Osteoblast (primary cell): ENCODE measurements at regions not wholly inside any gene's neighbourhood (a gene's known extent, or its start where the extent isn't known, plus 50 kb on each side); places are given as distances from the start of the nearest gene placed in this dataset.

Experiments used
- DNase-seq: peaks from one replicate; pipeline ENCODE4 v3.0.0; 2011; ENCODE audit warnings: low spot score, mixed read lengths; ENCODE audit not compliant: insufficient read length; ENCODE audit errors: missing footprints
- H2AFZ ChIP-seq: 2 replicates; pipeline ENCODE4 v1.6.0; 2011; ENCODE audit warnings: mild to moderate bottlenecking, low read length
- H3K27ac ChIP-seq: 2 replicates; pipeline ENCODE4 v1.5.1; 2011; ENCODE audit warnings: mild to moderate bottlenecking, low read depth, low read length, moderate library complexity
- H3K27me3 ChIP-seq: 2 replicates; pipeline ENCODE4 v1.6.0; 2012; ENCODE audit warnings: mild to moderate bottlenecking, control low read depth, inconsistent platforms, low read length, moderate library complexity; ENCODE audit not compliant: insufficient read depth
- H3K36me3 ChIP-seq: 2 replicates; pipeline ENCODE4 v1.5.1; 2011; ENCODE audit warnings: mild to moderate bottlenecking, low read length, control low read depth, moderate library complexity; ENCODE audit not compliant: insufficient read depth
- H3K4me1 ChIP-seq: 2 replicates; pipeline ENCODE4 v1.5.1; 2011; ENCODE audit warnings: mild to moderate bottlenecking, low read length, control low read depth, moderate library complexity; ENCODE audit not compliant: insufficient read depth
- H3K4me2 ChIP-seq: 2 replicates; pipeline ENCODE4 v1.6.0; 2011; ENCODE audit warnings: mild to moderate bottlenecking, low read length; ENCODE audit not compliant: insufficient read depth
- H3K4me3 ChIP-seq: fragments of 200-600 bp; sonication (generic); 3 replicates; pipeline ENCODE4 v1.5.1; 2012; ENCODE audit warnings: mild to moderate bottlenecking, low read length, inconsistent platforms; ENCODE audit not compliant: insufficient read depth
- H3K79me2 ChIP-seq: 2 replicates; pipeline ENCODE4 v1.6.0; 2012; ENCODE audit warnings: mild to moderate bottlenecking, low read length, control low read depth, inconsistent platforms; ENCODE audit not compliant: insufficient read depth
- H3K9me3 ChIP-seq: 2 replicates; pipeline ENCODE4 v1.5.1; 2011; ENCODE audit warnings: low read depth, low read length, control low read depth
- H4K20me1 ChIP-seq: 2 replicates; pipeline ENCODE4 v1.6.0; 2012; ENCODE audit warnings: mild to moderate bottlenecking, low read length, control low read depth; ENCODE audit not compliant: insufficient read depth
- CTCF ChIP-seq: IDR thresholded peaks from 2 replicates; pipeline ENCODE4 v1.5.1; 2011; ENCODE audit warnings: mild to moderate bottlenecking, low read depth, low read length, moderate library complexity; ENCODE audit errors: extremely low read depth

GRCh38 chr10:81068460-81068859 is 530.8 kb downstream of the SH2D4B start:
- no peaks in the 10 kb centered on the region for H4K20me1 ChIP-seq
- no peaks in the 10 kb centered on the region for H3K27me3 ChIP-seq
- no peak for DNase-seq
- no peak overlapping the region for H2AFZ ChIP-seq
- no peak overlapping the region for H3K4me2 ChIP-seq
- H3K4me3 ChIP-seq, result no peak overlapping the region
- no peaks in the 10 kb centered on the region for H3K36me3 ChIP-seq
- no peaks in the 10 kb centered on the region for H3K79me2 ChIP-seq
- no peak for TF ChIP-seq CTCF
- peaks cover 5% of the 10 kb centered on the region for H3K9me3 ChIP-seq
- H3K4me1 ChIP-seq, result no peaks in the 10 kb centered on the region
- no peak overlapping the region for H3K27ac ChIP-seq

- H3K36me3 ChIP-seq, result no peaks in the 10 kb centered on the region
- no peak for DNase-seq
Measured at GRCh38 chr10:81071087-81071796, 533.5 kb downstream of the SH2D4B start.

GRCh38 chr10:81073155-81073554 is 535.5 kb downstream of the SH2D4B start:
- Histone ChIP-seq H3K27ac (no peak overlapping the region), H3K27me3 (no peaks in the 10 kb centered on the region), H3K4me3 (no peak overlapping the region), H3K4me2 (no peak overlapping the region), H3K36me3 (no peaks in the 10 kb centered on the region), H4K20me1 (no peaks in the 10 kb centered on the region), H3K4me1 (no peaks in the 10 kb centered on the region), H3K79me2 (no peaks in the 10 kb centered on the region), H2AFZ (no peak overlapping the region), H3K9me3 (peaks cover 2% of the 10 kb centered on the region)
- no peak for DNase-seq
- no peak for TF ChIP-seq CTCF

More at GRCh38 chr10:81071087-81071796, 533.5 kb downstream of the SH2D4B start:
- TF ChIP-seq CTCF, result no peak
- H3K79me2 ChIP-seq, result no peaks in the 10 kb centered on the region
- no peaks in the 10 kb centered on the region for H4K20me1 ChIP-seq
- peaks cover 2% of the 10 kb centered on the region for H3K9me3 ChIP-seq
- H3K4me3 ChIP-seq, result no peak overlapping the region
- H3K27ac ChIP-seq, result no peak overlapping the region
- no peak overlapping the region for H2AFZ ChIP-seq
- H3K27me3 ChIP-seq, result no peaks in the 10 kb centered on the region
- H3K4me1 ChIP-seq, result no peaks in the 10 kb centered on the region
- H3K4me2 ChIP-seq, result no peak overlapping the region

GRCh38 chr10:81081887-81082620 is 544.4 kb downstream of the SH2D4B start:
- Histone ChIP-seq H3K4me2 (no peak overlapping the region), H3K79me2 (no peaks in the 10 kb centered on the region), H3K27ac (no peak overlapping the region), H3K27me3 (no peaks in the 10 kb centered on the region), H3K9me3 (peaks cover 3% of the 10 kb centered on the region), H3K4me3 (no peak overlapping the region), H4K20me1 (no peaks in the 10 kb centered on the region), H2AFZ (no peak overlapping the region), H3K36me3 (no peaks in the 10 kb centered on the region), H3K4me1 (no peaks in the 10 kb centered on the region)
- DNase-seq, result no peak
- TF ChIP-seq CTCF, result no peak
